ENCODE measurements at regions not wholly inside any gene's neighbourhood (a gene's known extent, or its start where the extent isn't known, plus 50 kb on each side); places are given as distances from the start of the nearest gene placed in this dataset.

- no peaks in the 10 kb centered on the region for H3K4me1 Mint-ChIP-seq (ENCODE audit: low read depth)
- no peak overlapping the region for H3K27ac Mint-ChIP-seq
- no peaks in the 10 kb centered on the region for H3K9me3 Mint-ChIP-seq
- no peaks in the 10 kb centered on the region for H3K36me3 Mint-ChIP-seq (ENCODE audit: low read depth)
- H3K27me3 Mint-ChIP-seq (ENCODE audit: low read depth) = peaks cover 26% of the 10 kb centered on the region
- no peak overlapping the region for H3K4me3 Mint-ChIP-seq
These were observed 295.6 kb upstream of the RASGRP1 start for GRCh38 chr15:38860253-38860652.

GRCh38 chr15:38860674-38861073 is 296.1 kb upstream of the RASGRP1 start:
- no peak overlapping the region for H3K4me3 Mint-ChIP-seq
- H3K36me3 Mint-ChIP-seq (ENCODE audit: low read depth) = no peaks in the 10 kb centered on the region
- no peaks in the 10 kb centered on the region for H3K4me1 Mint-ChIP-seq (ENCODE audit: low read depth)
- no peak overlapping the region for H3K27ac Mint-ChIP-seq
- peaks cover 25% of the 10 kb centered on the region for H3K27me3 Mint-ChIP-seq (ENCODE audit: low read depth)
- H3K9me3 Mint-ChIP-seq = no peaks in the 10 kb centered on the region

GRCh38 chr15:38861108-38861507 is 296.5 kb upstream of the RASGRP1 start:
- H3K4me3 Mint-ChIP-seq = no peak overlapping the region
- H3K36me3 Mint-ChIP-seq (ENCODE audit: low read depth) = no peaks in the 10 kb centered on the region
- H3K4me1 Mint-ChIP-seq (ENCODE audit: low read depth) = no peaks in the 10 kb centered on the region
- no peak overlapping the region for H3K27ac Mint-ChIP-seq
- H3K9me3 Mint-ChIP-seq = no peaks in the 10 kb centered on the region
- peaks cover 27% of the 10 kb centered on the region for H3K27me3 Mint-ChIP-seq (ENCODE audit: low read depth)

GRCh38 chr15:38862099-38862498 is 297.5 kb upstream of the RASGRP1 start:
- no peaks in the 10 kb centered on the region for H3K4me1 Mint-ChIP-seq (ENCODE audit: low read depth)
- H3K27ac Mint-ChIP-seq = no peak overlapping the region
- peaks cover 27% of the 10 kb centered on the region for H3K27me3 Mint-ChIP-seq (ENCODE audit: low read depth)
- no peaks in the 10 kb centered on the region for H3K36me3 Mint-ChIP-seq (ENCODE audit: low read depth)
- no peak overlapping the region for H3K4me3 Mint-ChIP-seq
- no peaks in the 10 kb centered on the region for H3K9me3 Mint-ChIP-seq

GRCh38 chr15:38863381-38863780 is 298.8 kb upstream of the RASGRP1 start:
- Mint-ChIP-seq H3K9me3 (no peaks in the 10 kb centered on the region), H3K4me3 (no peak overlapping the region), H3K36me3 (ENCODE audit: low read depth) (no peaks in the 10 kb centered on the region), H3K27ac (no peak overlapping the region), H3K4me1 (ENCODE audit: low read depth) (no peaks in the 10 kb centered on the region), H3K27me3 (ENCODE audit: low read depth) (peaks cover 24% of the 10 kb centered on the region)

- peaks cover 24% of the 10 kb centered on the region for H3K27me3 Mint-ChIP-seq (ENCODE audit: low read depth)
- no peaks in the 10 kb centered on the region for H3K36me3 Mint-ChIP-seq (ENCODE audit: low read depth)
- no peak overlapping the region for H3K4me3 Mint-ChIP-seq
- no peaks in the 10 kb centered on the region for H3K4me1 Mint-ChIP-seq (ENCODE audit: low read depth)
- H3K9me3 Mint-ChIP-seq = no peaks in the 10 kb centered on the region
- H3K27ac Mint-ChIP-seq = no peak overlapping the region
These were observed 299.5 kb upstream of the RASGRP1 start for GRCh38 chr15:38864122-38864521.

- Mint-ChIP-seq H3K9me3 (no peaks in the 10 kb centered on the region), H3K4me1 (ENCODE audit: low read depth) (no peaks in the 10 kb centered on the region), H3K27me3 (ENCODE audit: low read depth) (peaks cover 24% of the 10 kb centered on the region), H3K36me3 (ENCODE audit: low read depth) (no peaks in the 10 kb centered on the region), H3K4me3 (no peak overlapping the region), H3K27ac (no peak overlapping the region)
These were observed 300.4 kb upstream of the RASGRP1 start for GRCh38 chr15:38864827-38865581.

GRCh38 chr15:38867556-38867955 is 302.9 kb upstream of the RASGRP1 start:
- peaks cover 14% of the 10 kb centered on the region for H3K27me3 Mint-ChIP-seq (ENCODE audit: low read depth)
- H3K9me3 Mint-ChIP-seq = no peaks in the 10 kb centered on the region
- H3K4me1 Mint-ChIP-seq (ENCODE audit: low read depth) = no peaks in the 10 kb centered on the region
- no peaks in the 10 kb centered on the region for H3K36me3 Mint-ChIP-seq (ENCODE audit: low read depth)
- H3K27ac Mint-ChIP-seq = no peak overlapping the region
- H3K4me3 Mint-ChIP-seq = no peak overlapping the region

- Mint-ChIP-seq H3K9me3 (no peaks in the 10 kb centered on the region), H3K27ac (no peak overlapping the region), H3K27me3 (ENCODE audit: low read depth) (peaks cover 14% of the 10 kb centered on the region), H3K4me3 (no peak overlapping the region), H3K4me1 (ENCODE audit: low read depth) (no peaks in the 10 kb centered on the region), H3K36me3 (ENCODE audit: low read depth) (no peaks in the 10 kb centered on the region)
These were observed 303.9 kb upstream of the RASGRP1 start for GRCh38 chr15:38868326-38869114.

GRCh38 chr15:38871638-38872037 is 307.0 kb upstream of the RASGRP1 start:
- no peaks in the 10 kb centered on the region for H3K4me1 Mint-ChIP-seq (ENCODE audit: low read depth)
- no peaks in the 10 kb centered on the region for H3K36me3 Mint-ChIP-seq (ENCODE audit: low read depth)
- H3K27ac Mint-ChIP-seq = peak overlapping the region; percentile 39
- no peaks in the 10 kb centered on the region for H3K9me3 Mint-ChIP-seq
- H3K4me3 Mint-ChIP-seq = no peak overlapping the region
- H3K27me3 Mint-ChIP-seq (ENCODE audit: low read depth) = peaks cover 4% of the 10 kb centered on the region

GRCh38 chr15:38872732-38873131 is 308.1 kb upstream of the RASGRP1 start:
- H3K27me3 Mint-ChIP-seq (ENCODE audit: low read depth) = no peaks in the 10 kb centered on the region
- H3K36me3 Mint-ChIP-seq (ENCODE audit: low read depth) = no peaks in the 10 kb centered on the region
- no peaks in the 10 kb centered on the region for H3K9me3 Mint-ChIP-seq
- H3K4me3 Mint-ChIP-seq = no peak overlapping the region
- no peak overlapping the region for H3K27ac Mint-ChIP-seq
- H3K4me1 Mint-ChIP-seq (ENCODE audit: low read depth) = no peaks in the 10 kb centered on the region

GRCh38 chr15:38873158-38873557 is 308.5 kb upstream of the RASGRP1 start:
- H3K36me3 Mint-ChIP-seq (ENCODE audit: low read depth) = no peaks in the 10 kb centered on the region
- no peaks in the 10 kb centered on the region for H3K9me3 Mint-ChIP-seq
- no peak overlapping the region for H3K4me3 Mint-ChIP-seq
- H3K4me1 Mint-ChIP-seq (ENCODE audit: low read depth) = no peaks in the 10 kb centered on the region
- H3K27me3 Mint-ChIP-seq (ENCODE audit: low read depth) = no peaks in the 10 kb centered on the region
- H3K27ac Mint-ChIP-seq = no peak overlapping the region

GRCh38 chr15:38874464-38874863 is 309.9 kb upstream of the RASGRP1 start:
- no peaks in the 10 kb centered on the region for H3K27me3 Mint-ChIP-seq (ENCODE audit: low read depth)
- no peaks in the 10 kb centered on the region for H3K4me1 Mint-ChIP-seq (ENCODE audit: low read depth)
- no peaks in the 10 kb centered on the region for H3K9me3 Mint-ChIP-seq
- H3K4me3 Mint-ChIP-seq = no peak overlapping the region
- no peaks in the 10 kb centered on the region for H3K36me3 Mint-ChIP-seq (ENCODE audit: low read depth)
- H3K27ac Mint-ChIP-seq = no peak overlapping the region

GRCh38 chr15:38876211-38876610 is 311.6 kb upstream of the RASGRP1 start:
- H3K27ac Mint-ChIP-seq = no peak overlapping the region
- H3K36me3 Mint-ChIP-seq (ENCODE audit: low read depth) = no peaks in the 10 kb centered on the region
- no peaks in the 10 kb centered on the region for H3K4me1 Mint-ChIP-seq (ENCODE audit: low read depth)
- H3K27me3 Mint-ChIP-seq (ENCODE audit: low read depth) = no peaks in the 10 kb centered on the region
- H3K4me3 Mint-ChIP-seq = no peak overlapping the region
- H3K9me3 Mint-ChIP-seq = no peaks in the 10 kb centered on the region

- Mint-ChIP-seq H3K4me3 (no peak overlapping the region), H3K4me1 (ENCODE audit: low read depth) (no peaks in the 10 kb centered on the region), H3K9me3 (no peaks in the 10 kb centered on the region), H3K36me3 (ENCODE audit: low read depth) (no peaks in the 10 kb centered on the region), H3K27ac (no peak overlapping the region), H3K27me3 (ENCODE audit: low read depth) (no peaks in the 10 kb centered on the region)
These were observed 312.0 kb upstream of the RASGRP1 start for GRCh38 chr15:38876621-38877020.

Data from T-helper 1 cell treated with Interleukin-12 subunit alpha and Interleukin-12 subunit beta and Interleukin-4 antibody, amounts not matched to agents 30 μg/mL and 1 μg/mL, for 36 hours (primary cell).